ENCODE measurements at regions not wholly inside any gene's neighbourhood (a gene's known extent, or its start where the extent isn't known, plus 50 kb on each side); places are given as distances from the start of the nearest gene placed in this dataset.

DNA sequence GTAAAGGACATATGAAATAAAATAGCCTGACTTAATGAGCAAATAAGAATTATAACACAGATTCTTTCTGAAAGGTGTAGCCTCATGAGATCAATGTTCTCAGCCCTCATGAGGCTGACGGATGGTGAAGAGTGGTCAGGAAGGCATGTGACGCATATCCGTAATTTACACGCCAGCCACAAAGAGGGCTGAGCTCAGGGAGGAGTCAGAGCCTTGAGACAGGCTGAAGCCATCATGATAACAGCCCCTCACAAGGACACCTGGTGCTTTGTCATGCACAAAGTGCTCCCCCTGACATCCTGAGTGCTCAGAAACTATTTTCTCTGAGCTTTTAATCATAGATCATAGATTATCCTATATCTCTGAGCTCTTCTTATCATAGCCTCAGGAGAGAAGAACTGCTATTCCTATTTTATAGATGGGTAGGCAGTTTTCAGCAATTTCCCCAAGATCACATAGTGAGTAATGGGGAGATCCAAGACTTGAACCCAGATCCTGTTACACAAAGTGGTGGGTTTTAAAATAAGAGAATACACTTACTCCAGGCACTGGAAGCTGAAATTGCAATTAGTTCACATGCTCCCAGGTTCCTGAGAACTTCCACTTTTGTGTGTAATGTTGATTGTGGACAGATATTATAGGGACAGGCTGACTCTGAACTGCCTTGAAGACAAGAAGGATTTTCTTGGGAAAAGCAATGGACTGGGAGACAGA, 267.1 kb downstream of the RPLP1 start:
- peak; percentile 88 for ATAC-seq (replicated peaks)
- peak overlapping the region; percentile 58 for H3K4me3 Mint-ChIP-seq
- H3K9me3 Mint-ChIP-seq, result no peaks in the 10 kb centered on the region
- no peaks in the 10 kb centered on the region for H3K27me3 Mint-ChIP-seq
- no peaks in the 10 kb centered on the region for H3K36me3 Mint-ChIP-seq (ENCODE audit: low read depth)
- H3K4me1 Mint-ChIP-seq, result peaks cover 42% of the 10 kb centered on the region
- peak overlapping the region; percentile 50 for H3K27ac Mint-ChIP-seq

GRCh38 chr15:69720536-69720935, 267.9 kb downstream of the RPLP1 start:
- H3K9me3 Mint-ChIP-seq, result no peaks in the 10 kb centered on the region
- no peaks in the 10 kb centered on the region for H3K36me3 Mint-ChIP-seq (ENCODE audit: low read depth)
- ATAC-seq (replicated peaks), result no peak
- H3K4me1 Mint-ChIP-seq, result peaks cover 40% of the 10 kb centered on the region
- peak overlapping the region; percentile 81 for H3K4me3 Mint-ChIP-seq
- no peaks in the 10 kb centered on the region for H3K27me3 Mint-ChIP-seq
- peak overlapping the region; percentile 42 for H3K27ac Mint-ChIP-seq

DNA sequence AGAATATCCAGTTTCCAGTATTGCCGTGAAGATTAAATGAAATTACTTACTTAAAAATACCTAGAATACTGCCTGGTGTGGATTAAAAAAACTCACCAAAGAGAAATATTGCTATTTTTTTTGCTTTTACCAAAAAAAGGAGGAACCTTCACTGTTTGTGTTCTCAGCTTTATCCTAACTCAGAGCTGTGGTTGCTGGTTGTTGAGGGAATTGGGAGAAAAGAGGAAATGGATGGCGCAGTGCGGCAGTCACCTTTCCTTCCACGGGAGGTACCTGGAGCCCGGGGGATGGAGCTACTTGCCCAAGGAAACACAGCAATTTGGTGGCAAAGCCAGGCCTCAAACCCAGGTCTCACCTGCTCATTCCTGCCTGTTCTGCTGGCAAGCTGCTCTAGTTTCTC, 270.3 kb downstream of the RPLP1 start:
- Mint-ChIP-seq H3K27me3 (no peaks in the 10 kb centered on the region), H3K27ac (no peak overlapping the region), H3K9me3 (no peaks in the 10 kb centered on the region), H3K4me3 (peak overlapping the region; percentile 10), H3K36me3 (ENCODE audit: low read depth) (no peaks in the 10 kb centered on the region), H3K4me1 (peaks cover 29% of the 10 kb centered on the region)
- no peak for ATAC-seq (replicated peaks)

GRCh38 chr15:69723404-69724096, 270.9 kb downstream of the RPLP1 start:
- no peaks in the 10 kb centered on the region for H3K9me3 Mint-ChIP-seq
- no peak overlapping the region for H3K27ac Mint-ChIP-seq
- H3K27me3 Mint-ChIP-seq, result no peaks in the 10 kb centered on the region
- no peak for ATAC-seq (replicated peaks)
- no peaks in the 10 kb centered on the region for H3K36me3 Mint-ChIP-seq (ENCODE audit: low read depth)
- peak overlapping the region; percentile 10 for H3K4me3 Mint-ChIP-seq
- peaks cover 29% of the 10 kb centered on the region for H3K4me1 Mint-ChIP-seq

DNA sequence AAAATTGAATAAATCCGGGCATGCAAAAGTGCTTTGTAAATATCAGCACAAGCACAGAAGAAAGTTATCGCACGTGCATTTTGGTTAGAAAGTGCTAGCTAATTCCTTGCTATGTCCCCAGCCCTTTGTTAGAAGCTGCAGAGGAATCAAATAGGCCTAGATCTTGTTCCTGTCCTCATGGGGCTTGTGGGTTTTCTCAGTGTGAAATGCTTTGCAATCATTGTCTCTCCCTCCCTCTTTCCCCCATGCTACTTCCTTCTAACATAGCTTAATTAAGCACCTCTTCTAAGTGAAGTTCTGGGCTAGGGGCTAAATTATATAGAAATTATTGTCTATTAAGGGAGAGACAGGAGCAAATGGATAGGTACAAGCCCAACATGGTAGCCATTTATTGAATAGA, 271.7 kb downstream of the RPLP1 start:
- H3K4me1 Mint-ChIP-seq, result peaks cover 24% of the 10 kb centered on the region
- no peak overlapping the region for H3K27ac Mint-ChIP-seq
- no peaks in the 10 kb centered on the region for H3K9me3 Mint-ChIP-seq
- no peaks in the 10 kb centered on the region for H3K36me3 Mint-ChIP-seq (ENCODE audit: low read depth)
- no peak for ATAC-seq (replicated peaks)
- H3K27me3 Mint-ChIP-seq, result no peaks in the 10 kb centered on the region
- no peak overlapping the region for H3K4me3 Mint-ChIP-seq

- no peaks in the 10 kb centered on the region for H3K9me3 Mint-ChIP-seq
- peaks cover 17% of the 10 kb centered on the region for H3K4me1 Mint-ChIP-seq
- H3K4me3 Mint-ChIP-seq, result peak overlapping the region; percentile 2
- H3K27ac Mint-ChIP-seq, result no peak overlapping the region
- H3K36me3 Mint-ChIP-seq (ENCODE audit: low read depth), result no peaks in the 10 kb centered on the region
- no peaks in the 10 kb centered on the region for H3K27me3 Mint-ChIP-seq
- peak; percentile 72 for ATAC-seq (replicated peaks)
Measured at GRCh38 chr15:69725275-69725674, 272.7 kb downstream of the RPLP1 start.

- Mint-ChIP-seq H3K4me1 (peaks cover 17% of the 10 kb centered on the region), H3K36me3 (ENCODE audit: low read depth) (no peaks in the 10 kb centered on the region), H3K27me3 (no peaks in the 10 kb centered on the region), H3K4me3 (no peak overlapping the region), H3K9me3 (no peaks in the 10 kb centered on the region), H3K27ac (no peak overlapping the region)
- no peak for ATAC-seq (replicated peaks)
Measured at GRCh38 chr15:69725957-69726356, 273.3 kb downstream of the RPLP1 start.

GRCh38 chr15:69727121-69727924, 274.7 kb downstream of the RPLP1 start:
- no peak overlapping the region for H3K4me3 Mint-ChIP-seq
- H3K4me1 Mint-ChIP-seq, result peaks cover 5% of the 10 kb centered on the region
- H3K27me3 Mint-ChIP-seq, result no peaks in the 10 kb centered on the region
- ATAC-seq (replicated peaks), result no peak
- no peaks in the 10 kb centered on the region for H3K9me3 Mint-ChIP-seq
- H3K27ac Mint-ChIP-seq, result no peak overlapping the region
- H3K36me3 Mint-ChIP-seq (ENCODE audit: low read depth), result no peaks in the 10 kb centered on the region

DNA sequence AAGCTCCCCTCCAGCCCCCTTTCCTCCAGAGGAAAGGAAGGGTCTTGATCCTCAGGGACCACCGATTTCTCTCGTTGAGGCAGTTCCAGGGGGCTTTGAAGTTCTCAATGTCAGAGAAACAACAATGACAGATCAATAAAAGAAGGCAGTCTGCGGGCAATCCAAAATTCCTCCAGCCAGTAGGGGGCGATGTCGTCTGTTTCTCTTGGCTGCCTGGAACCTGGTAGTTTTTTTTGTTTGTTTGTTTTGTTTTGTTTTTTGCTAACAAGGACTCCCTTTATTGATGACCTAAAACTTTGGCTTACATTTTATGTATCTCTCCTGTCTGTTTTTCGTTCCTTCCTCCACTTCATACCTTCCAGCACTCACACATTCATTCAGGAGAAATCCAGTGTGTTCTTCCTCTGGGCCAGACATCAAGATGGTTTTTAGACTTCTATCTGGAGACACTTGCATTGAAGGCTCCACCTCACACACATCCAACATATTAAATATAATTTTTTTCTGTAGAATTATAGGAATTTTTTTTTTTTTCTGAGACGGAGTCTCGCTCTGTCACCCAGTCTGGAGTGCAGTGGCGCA, 276.6 kb downstream of the RPLP1 start:
- no peaks in the 10 kb centered on the region for H3K36me3 Mint-ChIP-seq (ENCODE audit: low read depth)
- H3K27ac Mint-ChIP-seq, result no peak overlapping the region
- H3K9me3 Mint-ChIP-seq, result no peaks in the 10 kb centered on the region
- peaks cover 5% of the 10 kb centered on the region for H3K4me1 Mint-ChIP-seq
- H3K4me3 Mint-ChIP-seq, result no peak overlapping the region
- ATAC-seq (replicated peaks), result no peak
- peaks cover 3% of the 10 kb centered on the region for H3K27me3 Mint-ChIP-seq

GRCh38 chr15:69730281-69731080, 277.9 kb downstream of the RPLP1 start:
- no peaks in the 10 kb centered on the region for H3K9me3 Mint-ChIP-seq
- no peak overlapping the region for H3K4me3 Mint-ChIP-seq
- no peak overlapping the region for H3K27ac Mint-ChIP-seq
- H3K4me1 Mint-ChIP-seq, result peaks cover 1% of the 10 kb centered on the region
- peaks cover 3% of the 10 kb centered on the region for H3K27me3 Mint-ChIP-seq
- ATAC-seq (replicated peaks), result no peak
- no peaks in the 10 kb centered on the region for H3K36me3 Mint-ChIP-seq (ENCODE audit: low read depth)

- Mint-ChIP-seq H3K4me3 (no peak overlapping the region), H3K4me1 (no peaks in the 10 kb centered on the region), H3K36me3 (ENCODE audit: low read depth) (no peaks in the 10 kb centered on the region), H3K27ac (peak overlapping the region; percentile 28), H3K9me3 (no peaks in the 10 kb centered on the region), H3K27me3 (peaks cover 3% of the 10 kb centered on the region)
- ATAC-seq (replicated peaks), result no peak
Measured at GRCh38 chr15:69731081-69731330, 278.4 kb downstream of the RPLP1 start.

GRCh38 chr15:69731581-69731980, 279.0 kb downstream of the RPLP1 start:
- Mint-ChIP-seq H3K4me3 (no peak overlapping the region), H3K27ac (peak overlapping the region; percentile 28), H3K9me3 (no peaks in the 10 kb centered on the region), H3K27me3 (peaks cover 3% of the 10 kb centered on the region), H3K4me1 (no peaks in the 10 kb centered on the region), H3K36me3 (ENCODE audit: low read depth) (no peaks in the 10 kb centered on the region)
- no peak for ATAC-seq (replicated peaks)

- Mint-ChIP-seq H3K9me3 (no peaks in the 10 kb centered on the region), H3K4me3 (no peak overlapping the region), H3K27me3 (peaks cover 3% of the 10 kb centered on the region), H3K36me3 (ENCODE audit: low read depth) (no peaks in the 10 kb centered on the region), H3K4me1 (no peaks in the 10 kb centered on the region), H3K27ac (no peak overlapping the region)
- ATAC-seq (replicated peaks), result no peak
Measured at GRCh38 chr15:69732133-69732532, 279.5 kb downstream of the RPLP1 start.

DNA sequence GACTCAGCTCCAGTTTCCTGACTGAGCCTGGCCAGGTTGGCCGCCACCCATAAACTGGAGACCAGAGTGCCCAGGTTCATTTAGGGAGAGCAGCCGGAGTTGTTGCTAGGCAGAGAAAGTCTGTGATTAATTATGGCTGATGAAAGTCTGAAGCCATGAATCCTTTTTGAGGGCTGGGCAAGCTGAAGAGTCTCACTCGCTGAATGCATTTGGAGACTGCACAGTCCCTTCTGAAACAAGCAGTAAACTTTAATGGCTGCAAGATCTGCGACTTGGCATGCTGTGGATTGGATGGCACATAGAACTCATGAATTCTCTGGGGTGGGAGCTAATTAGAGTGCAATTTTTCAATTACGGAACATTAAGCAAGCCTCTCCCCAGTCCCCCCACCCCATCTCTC, 282.1 kb downstream of the RPLP1 start:
- H3K9me3 Mint-ChIP-seq, result no peaks in the 10 kb centered on the region
- peaks cover 3% of the 10 kb centered on the region for H3K27me3 Mint-ChIP-seq
- H3K4me1 Mint-ChIP-seq, result no peaks in the 10 kb centered on the region
- H3K27ac Mint-ChIP-seq, result no peak overlapping the region
- H3K36me3 Mint-ChIP-seq (ENCODE audit: low read depth), result no peaks in the 10 kb centered on the region
- H3K4me3 Mint-ChIP-seq, result no peak overlapping the region
- ATAC-seq (replicated peaks), result no peak

Data from activated T-helper 17 cell treated with anti-CD3 and anti-CD28 coated beads, Interleukin-2, amount 50 U/mL, for 72 hours (primary cell).